ENCODE measurements at regions not wholly inside any gene's neighbourhood (a gene's known extent, or its start where the extent isn't known, plus 50 kb on each side); places are given as distances from the start of the nearest gene placed in this dataset.
"Not testable (repeated sequence)": the region's sequence is repeated elsewhere in the genome, so short reads cannot be mapped to it uniquely, and the experiment has no call there.

- DNase-seq: no peak
Observed at GRCh38 chr1:187038784-187039183, 210.0 kb downstream of the PLA2G4A start.

- DNase-seq: no peak
Observed at GRCh38 chr1:187041104-187041503, 212.4 kb downstream of the PLA2G4A start.

GRCh38 chr1:187042538-187042937 is 213.8 kb downstream of the PLA2G4A start:
- DNase-seq: no peak

- not testable (repeated sequence) for DNase-seq
Observed at GRCh38 chr1:187043433-187043832, 214.7 kb downstream of the PLA2G4A start.

- no peak for DNase-seq
Observed at GRCh38 chr1:187044411-187044810, 215.7 kb downstream of the PLA2G4A start.

- DNase-seq: no peak
Observed at GRCh38 chr1:187045371-187045770, 216.6 kb downstream of the PLA2G4A start.

- no peak for DNase-seq
Observed at GRCh38 chr1:187046293-187046692, 217.5 kb downstream of the PLA2G4A start.

- DNase-seq: no peak
Observed at GRCh38 chr1:187047298-187047697, 218.5 kb downstream of the PLA2G4A start.

GRCh38 chr1:187051618-187052232 is 223.0 kb downstream of the PLA2G4A start:
- no peak for DNase-seq

- DNase-seq: no peak
Observed at GRCh38 chr1:187053876-187054275, 225.1 kb downstream of the PLA2G4A start.

GRCh38 chr1:187054862-187055757 is 226.4 kb downstream of the PLA2G4A start:
- no peak for DNase-seq

GRCh38 chr1:187063271-187063670 is 234.5 kb downstream of the PLA2G4A start:
- no peak for DNase-seq

GRCh38 chr1:187067160-187067559 is 238.4 kb downstream of the PLA2G4A start:
- DNase-seq: no peak

GRCh38 chr1:187070076-187070475 is 241.3 kb downstream of the PLA2G4A start:
- no peak for DNase-seq

- not testable (repeated sequence) for DNase-seq
Observed at GRCh38 chr1:187072262-187073034, 243.7 kb downstream of the PLA2G4A start.

- not testable (repeated sequence) for DNase-seq
Observed at GRCh38 chr1:187073035-187073560, 244.3 kb downstream of the PLA2G4A start.

- not testable (repeated sequence) for DNase-seq
Observed at GRCh38 chr1:187073634-187074245, 245.0 kb downstream of the PLA2G4A start.

- DNase-seq: no peak
Observed at GRCh38 chr1:187074445-187075048, 245.8 kb downstream of the PLA2G4A start.

GRCh38 chr1:187076922-187077321 is 248.2 kb downstream of the PLA2G4A start:
- DNase-seq: no peak

GRCh38 chr1:187078321-187078720 is 249.6 kb downstream of the PLA2G4A start:
- no peak for DNase-seq

- no peak for DNase-seq
Observed at GRCh38 chr1:187078916-187079315, 250.2 kb downstream of the PLA2G4A start.

- no peak for DNase-seq
Observed at GRCh38 chr1:187079330-187079729, 250.6 kb downstream of the PLA2G4A start.
